Prostate gland (tissue), 2 donors: ENCODE measurements at regions not wholly inside any gene's neighbourhood (a gene's known extent, or its start where the extent isn't known, plus 50 kb on each side); places are given as distances from the start of the nearest gene placed in this dataset.
A peak's percentile ranks its signal among the peaks of the same experiment; 100 is the strongest.

ENCODE experiments used
- CTCF ChIP-seq, 4 experiments: fragments of 200-600 bp in 2 of 4; fragments of 450-650 bp in 2 of 4; sonication (generic) in 2 of 4; IDR thresholded peaks; 1 replicate in 3 of 4; 2 replicates in 1 of 4; pipeline ENCODE4 v1.5.1; 2016 to 2019; ENCODE audit warnings: antibody characterized with exemption in 4 of 4, mild to moderate bottlenecking in 2 of 4, moderate library complexity in 2 of 4
- POLR2A ChIP-seq: fragments of 450-650 bp; IDR thresholded peaks from one replicate; pipeline ENCODE4 v1.6.1; 2016; ENCODE audit warnings: antibody characterized with exemption, mild to moderate bottlenecking
- POLR2AphosphoS5 ChIP-seq: sonication (generic); formaldehyde crosslinking; IDR thresholded peaks from one replicate; pipeline ENCODE4 v1.6.1; 2017; ENCODE audit warnings: antibody characterized with exemption

- TF ChIP-seq POLR2A (peak; percentile 90), CTCF (IDR thresholded peaks at IDR 0.05) (peak in 2 of 4 experiments; percentile 24 to 78), POLR2AphosphoS5 (peak; percentile 100)
These were observed 73.9 kb downstream of the OR2B2 start for GRCh38 chr6:27838058-27838944.
